ENCODE measurements at regions not wholly inside any gene's neighbourhood (a gene's known extent, or its start where the extent isn't known, plus 50 kb on each side); places are given as distances from the start of the nearest gene placed in this dataset.

- no peaks in the 10 kb centered on the region for H3K9me3 ChIP-seq (ENCODE audit: insufficient read depth in 2 of 2, low read depth in 1 of 2, low read length in 1 of 2)
- no peaks in the 10 kb centered on the region for H4K20me1 ChIP-seq (replicated peaks in 1 of 2; ENCODE audit: control insufficient read depth in 1 of 2, insufficient read depth in 2 of 2, low read length in 2 of 2)
- H3K4me1 ChIP-seq (replicated peaks in 1 of 4; ENCODE audit: control insufficient read depth in 3 of 4, insufficient read depth in 4 of 4, low read length in 3 of 4), result peaks cover 0 to 2% (median 0%) of the 10 kb centered on the region in 4 experiments; a peak in 1 of 7 replicates
- H3K27me3 ChIP-seq (replicated peaks in 1 of 4; ENCODE audit: control insufficient read depth in 3 of 4, extremely low read depth in 1 of 4, insufficient read depth in 3 of 4, low read length in 3 of 4), result no peaks in the 10 kb centered on the region
- no peaks in the 10 kb centered on the region for H3K36me3 ChIP-seq (ENCODE audit: control insufficient read depth in 2 of 4, insufficient read depth in 4 of 4, low read length in 3 of 4)
- H3K4ac ChIP-seq (replicated peaks; ENCODE audit: insufficient read length, low read depth, low read length), result no peak overlapping the region
- H3K23ac ChIP-seq (ENCODE audit: insufficient read length), result no peak overlapping the region
- H4K5ac ChIP-seq (ENCODE audit: insufficient read length, low read depth, low read length), result no peak overlapping the region
- H2AFZ ChIP-seq (ENCODE audit: low read length), result no peak overlapping the region
- H2BK15ac ChIP-seq (ENCODE audit: low read length), result peak overlapping the region; percentile 90; the same call in 1 of the 2 replicates
- no peak overlapping the region for H4K8ac ChIP-seq (ENCODE audit: extremely low read depth, insufficient read depth, low read length)
- FAIRE-seq (no peak), DNase-seq (ENCODE audit: low read depth in 1 of 2, low spot score in 2 of 2) (no peak)
- POLR2A ChIA-PET (ENCODE audit: partially characterized antibody), result no interaction called here
- H2BK5ac ChIP-seq (ENCODE audit: low read depth, low read length), result no peak overlapping the region
- no peak overlapping the region for H3K4me3 ChIP-seq (ENCODE audit: extremely low read depth in 1 of 4, insufficient read depth in 2 of 4, low read depth in 3 of 4, low read length in 4 of 4)
- no peak overlapping the region for H2BK120ac ChIP-seq (replicated peaks; ENCODE audit: low read depth, low read length)
- no peak overlapping the region for H3K4me2 ChIP-seq (ENCODE audit: insufficient read depth in 1 of 2, low read depth in 2 of 2, low read length in 2 of 2)
- no peak overlapping the region for H3K56ac ChIP-seq (replicated peaks; ENCODE audit: insufficient read length, low read depth, low read length)
- no peak overlapping the region for H3K18ac ChIP-seq (ENCODE audit: extremely low read depth, low read length)
- WGBS, 2 experiments (ENCODE audit: extremely low coverage in 1 of 2, insufficient coverage in 1 of 2, insufficient read length in 1 of 2, insufficient replicate concordance in 2 of 2, low coverage in 1 of 2, low lambda C conversion rate in 2 of 2, missing lambda C conversion rate in 1 of 2), result 87% methylated on average over 13 of the region's 13 CpGs; no CpG with 5 or more reads in 1 of the 2 experiments
- no peak overlapping the region for H3K14ac ChIP-seq (ENCODE audit: insufficient read length)
- no peaks in the 10 kb centered on the region for H3K79me2 ChIP-seq (ENCODE audit: control insufficient read depth in 1 of 2, insufficient read depth in 2 of 2, low read length in 2 of 2)
- no peak overlapping the region for H2BK12ac ChIP-seq (ENCODE audit: low read depth, low read length)
- H3K9ac ChIP-seq (replicated peaks in 1 of 4; ENCODE audit: extremely low read depth in 1 of 4, low read depth in 3 of 4, low read length in 3 of 4), result no peak overlapping the region
- H3K23me2 ChIP-seq (ENCODE audit: low read depth, low read length), result no peaks in the 10 kb centered on the region
- H3K27ac ChIP-seq (ENCODE audit: low read depth, low read length), result no peak overlapping the region
- H2AK5ac ChIP-seq (ENCODE audit: low read depth, low read length), result no peak overlapping the region
- CTCF ChIA-PET (ENCODE audit: partially characterized antibody), result interaction anchor here (1.0 to 1.6 kb wide), 3 partner anchors 10 to 75 kb away, joined by 3 to 5 read pairs (median 4); no protein-coding TSS in a partner anchor
- H3K79me1 ChIP-seq (ENCODE audit: low read depth, low read length), result no peaks in the 10 kb centered on the region; the same call in 1 of the 2 replicates
- no peak overlapping the region for H4K91ac ChIP-seq (replicated peaks; ENCODE audit: insufficient read length, low read length)
- no peak overlapping the region for H2BK20ac ChIP-seq (ENCODE audit: low read length)
- TF ChIP-seq SIRT6 (IDR thresholded peaks at IDR 0.05; ENCODE audit: low read length), result no peak
- TF ChIP-seq HDAC6 (IDR thresholded peaks at IDR 0.05; ENCODE audit: low read depth, low read length), result no peak
- no peak for TF ChIP-seq EZH2 (IDR thresholded peaks at IDR 0.05; ENCODE audit: low read depth, low read length, severe bottlenecking)
- TF ChIP-seq JUND (IDR thresholded peaks at IDR 0.05; ENCODE audit: low read length), result no peak
- no peak for TF ChIP-seq NANOG (IDR thresholded peaks at IDR 0.05; ENCODE audit: insufficient read depth, low read depth, low read length, poor library complexity, severe bottlenecking)
- TF ChIP-seq RXRA (IDR thresholded peaks at IDR 0.05; ENCODE audit: insufficient read depth, low read depth, low read length), result no peak
Measured at GRCh38 chr9:126071076-126071750, 255.4 kb upstream of the MVB12B start.
